GM18511 (cell line): ENCODE measurements at regions not wholly inside any gene's neighbourhood (a gene's known extent, or its start where the extent isn't known, plus 50 kb on each side); places are given as distances from the start of the nearest gene placed in this dataset.
"Not testable (repeated sequence)": the region's sequence is repeated elsewhere in the genome, so short reads cannot be mapped to it uniquely, and the experiment has no call there.

ENCODE experiments used
- ATAC-seq: cut with Tn5 transposase; IDR thresholded peaks from one replicate; pipeline ENCODE4 v1.9.1; 2021; ENCODE audit warnings: mild to moderate bottlenecking, moderate library complexity; ENCODE audit not compliant: unreplicated experiment

DNA sequence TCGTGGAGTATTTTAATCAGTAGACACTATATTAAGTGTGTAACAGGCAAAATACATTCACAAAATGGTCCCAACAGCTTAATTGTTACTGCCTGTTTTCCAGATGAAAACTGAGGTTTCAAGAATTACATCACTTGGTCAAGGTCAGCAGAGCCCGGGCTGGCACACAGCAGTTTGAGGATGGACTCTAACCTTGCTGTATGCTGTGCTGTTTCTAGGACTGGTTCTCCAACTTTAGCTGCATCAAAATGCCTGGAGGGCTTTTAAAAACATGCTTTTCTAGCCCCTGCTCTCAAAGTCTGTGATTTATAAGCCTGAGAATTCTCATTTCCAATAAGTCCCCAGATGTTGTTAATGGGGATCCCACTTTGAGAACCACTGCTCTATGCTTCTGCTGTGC is 247.1 kb upstream of the FZD8 start:
- ATAC-seq: no peak

DNA sequence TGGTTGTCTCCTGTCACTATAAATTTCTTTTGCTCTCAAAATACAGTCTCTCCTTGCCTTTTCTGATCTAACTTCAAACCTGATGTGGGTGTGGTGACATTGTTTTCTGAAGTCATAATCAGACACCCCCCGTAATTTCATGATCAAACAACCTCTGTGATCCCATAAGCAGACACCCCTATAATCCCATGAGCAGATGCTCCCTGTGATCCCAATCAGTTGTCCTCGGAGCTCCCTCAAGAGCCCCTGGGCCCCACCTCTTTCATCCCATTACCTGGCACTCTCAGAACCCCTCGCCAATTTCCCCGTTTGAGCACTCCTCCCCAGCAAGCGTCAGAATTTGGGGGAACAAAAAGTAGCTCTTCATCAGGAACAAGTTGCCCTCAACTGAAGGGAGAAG is 246.3 kb upstream of the FZD8 start:
- no peak for ATAC-seq

GRCh38 chr10:35887685-35888084 is 245.6 kb upstream of the FZD8 start:
- ATAC-seq: no peak

GRCh38 chr10:35885076-35885475 is 243.0 kb upstream of the FZD8 start:
- no peak for ATAC-seq

DNA sequence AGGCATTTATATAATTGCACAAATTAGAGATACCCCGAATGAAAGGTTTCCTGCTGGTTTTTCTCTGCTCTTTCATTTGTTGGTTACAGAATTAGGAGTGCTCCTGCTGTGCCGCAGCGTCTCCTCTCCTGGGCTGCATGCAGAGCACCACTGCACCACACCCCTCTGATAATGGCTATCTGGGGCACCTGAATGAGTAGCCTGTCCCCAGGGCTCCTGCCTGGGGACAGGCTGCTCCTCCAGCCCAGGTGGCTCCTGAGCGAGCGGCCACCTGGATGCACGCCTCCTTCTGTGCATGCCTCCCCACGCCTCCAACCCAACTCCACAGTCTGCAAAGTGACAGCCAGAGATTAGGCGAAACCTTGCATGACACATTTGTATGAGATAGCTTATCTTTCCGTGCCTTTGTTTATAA is 242.6 kb upstream of the FZD8 start:
- no peak for ATAC-seq

- no peak for ATAC-seq
These were observed 240.5 kb upstream of the FZD8 start for GRCh38 chr10:35882422-35883150.

DNA sequence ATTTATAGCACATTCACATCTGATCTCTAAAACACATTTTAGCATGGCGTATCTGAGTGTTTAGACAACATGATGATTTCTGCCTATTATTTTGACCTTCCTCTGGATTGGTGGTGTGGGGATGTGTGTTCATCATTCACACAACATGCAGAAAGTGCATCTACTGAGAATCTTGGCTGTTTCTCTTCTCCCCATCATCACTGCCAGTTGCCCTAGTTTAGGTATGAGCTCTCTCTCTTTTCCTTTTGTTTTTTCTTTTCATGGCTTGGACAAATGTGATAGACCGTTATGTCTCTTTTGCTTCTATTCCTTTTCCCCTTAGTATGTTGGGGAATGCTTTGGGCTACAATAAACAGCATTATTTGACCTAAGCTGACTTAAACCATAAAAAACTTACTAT is 239.2 kb upstream of the FZD8 start:
- ATAC-seq: no peak

GRCh38 chr10:35876248-35876647 is 234.2 kb upstream of the FZD8 start:
- no peak for ATAC-seq

DNA sequence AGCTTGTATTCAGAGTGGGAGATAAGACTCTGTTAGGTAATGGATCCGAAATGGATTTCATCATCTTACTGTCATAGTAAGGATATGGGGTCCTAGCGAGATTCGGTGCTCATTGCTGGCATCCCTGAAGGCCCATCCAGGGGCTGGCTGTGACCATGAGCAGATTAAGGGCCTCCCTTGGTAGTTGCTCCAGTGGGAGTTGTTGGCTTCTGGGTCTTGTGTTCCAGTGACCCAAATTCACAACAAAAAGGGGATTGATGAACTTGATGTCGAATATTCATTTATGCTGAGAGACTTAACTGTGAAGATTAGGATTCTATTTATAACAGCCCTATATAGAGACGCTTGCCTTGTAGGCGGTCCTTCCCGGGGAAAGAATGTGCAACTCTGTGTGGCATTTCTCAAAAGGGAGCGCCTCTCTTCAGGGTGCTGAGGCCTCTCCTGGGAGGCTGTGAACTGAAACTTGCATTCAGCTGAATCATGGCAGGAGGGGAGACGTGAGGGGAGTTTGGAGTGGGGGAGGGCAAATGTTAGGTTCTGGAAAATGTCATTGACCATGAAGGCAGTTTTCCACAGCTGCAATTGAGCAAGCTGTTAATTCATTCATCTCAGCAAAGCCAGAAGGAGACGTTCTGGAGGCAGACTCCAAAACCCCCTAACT is 233.1 kb upstream of the FZD8 start:
- ATAC-seq: no peak

- ATAC-seq: no peak
These were observed 232.4 kb upstream of the FZD8 start for GRCh38 chr10:35874311-35875015.

DNA sequence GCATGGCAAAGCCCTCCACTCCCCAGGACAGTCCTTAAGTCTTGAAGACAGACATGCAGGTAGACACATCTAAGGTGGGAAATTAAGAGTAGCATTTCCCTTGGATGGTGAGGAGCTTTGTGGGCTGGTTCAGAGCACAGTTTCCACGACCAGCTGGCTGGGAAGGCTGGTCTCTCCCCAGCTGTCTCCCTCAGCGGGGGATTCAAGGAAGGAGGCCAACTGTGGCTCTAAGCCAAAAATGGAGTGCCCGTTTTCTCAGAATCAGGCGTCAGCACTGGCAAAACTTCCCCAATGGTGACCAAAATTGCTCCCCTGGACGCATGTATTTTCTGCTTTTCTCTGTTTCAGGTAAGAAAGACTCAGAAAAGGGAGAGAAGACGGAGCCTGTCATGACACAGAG is 230.6 kb upstream of the FZD8 start:
- no peak for ATAC-seq

DNA sequence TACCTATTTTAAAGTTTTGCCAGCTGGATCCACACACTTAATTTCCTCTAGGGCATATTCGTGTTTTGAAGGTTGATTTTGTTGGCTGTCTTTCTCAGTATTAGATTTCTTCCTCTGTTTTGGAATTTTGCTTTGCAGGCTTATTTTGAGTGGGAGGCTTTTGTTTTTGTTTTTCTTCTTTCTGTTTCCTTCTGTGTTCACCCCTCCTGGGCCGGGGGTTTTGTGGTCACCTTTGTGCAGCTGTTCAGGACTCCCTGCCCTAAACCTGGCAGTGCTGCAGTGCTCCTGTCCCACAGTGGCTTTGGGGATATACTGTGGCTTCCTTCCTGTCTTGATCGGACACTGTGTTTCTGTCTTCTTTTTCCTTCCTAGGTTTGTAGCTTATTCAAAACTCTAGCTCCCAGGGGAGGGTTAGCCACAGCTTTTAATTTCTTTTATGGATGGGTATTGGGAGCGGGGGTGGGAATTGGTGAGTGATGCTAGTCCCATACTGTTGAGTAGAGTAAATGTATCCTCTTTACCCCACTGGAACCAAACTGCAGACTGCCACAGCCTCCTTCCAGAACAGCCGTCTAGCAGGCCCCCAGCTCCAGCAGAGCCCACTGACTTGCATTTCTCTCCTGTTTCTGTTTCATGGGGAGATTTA is 228.7 kb upstream of the FZD8 start:
- ATAC-seq: peak; percentile 71

DNA sequence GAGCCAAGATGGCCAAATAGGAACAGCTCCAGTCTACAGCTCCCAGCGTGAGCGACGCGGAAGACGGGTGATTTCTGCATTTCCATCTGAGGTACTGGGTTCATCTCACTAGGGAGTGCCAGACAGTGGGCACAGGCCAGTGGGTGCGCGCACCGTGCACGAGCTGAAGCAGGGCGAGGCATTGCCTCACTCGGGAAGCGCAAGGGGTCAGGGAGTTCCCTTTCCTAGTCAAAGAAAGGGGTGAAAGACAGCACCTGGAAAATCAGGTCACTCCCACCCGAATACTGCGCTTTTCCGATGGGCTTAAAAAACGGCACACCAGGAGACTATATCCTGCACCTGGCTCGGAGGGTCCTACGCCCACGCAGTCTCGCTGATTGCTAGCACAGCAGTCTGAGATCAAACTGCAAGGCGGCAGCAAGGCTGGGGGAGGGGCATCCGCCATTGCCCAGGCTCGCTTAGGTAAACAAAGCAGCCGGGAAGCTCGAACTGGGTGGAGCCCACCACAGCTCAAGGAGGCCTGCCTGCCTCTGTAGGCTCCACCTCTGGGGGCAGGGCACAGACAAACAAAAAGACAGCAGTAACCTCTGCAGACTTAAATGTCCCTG is 216.7 kb upstream of the FZD8 start:
- not testable (repeated sequence) for ATAC-seq

DNA sequence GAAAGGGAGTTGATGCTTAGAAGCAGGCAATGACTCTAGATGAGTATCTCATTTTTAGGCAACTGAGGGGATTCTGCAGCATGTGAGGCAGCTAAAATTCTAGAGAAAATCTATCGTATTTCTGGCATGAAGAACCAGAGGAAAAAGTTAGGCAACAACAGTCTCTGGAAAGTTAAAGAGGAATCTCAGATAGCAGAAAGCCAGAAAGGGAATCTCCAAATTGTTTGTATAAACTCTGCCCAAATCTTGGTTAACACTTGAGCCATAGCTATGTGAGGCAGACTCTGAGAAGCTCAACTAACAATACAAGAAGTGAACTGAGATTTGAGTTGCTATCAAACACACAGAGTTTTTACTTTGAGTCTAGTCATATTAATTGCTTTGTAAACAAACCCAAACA is 215.8 kb upstream of the FZD8 start:
- ATAC-seq: no peak

DNA sequence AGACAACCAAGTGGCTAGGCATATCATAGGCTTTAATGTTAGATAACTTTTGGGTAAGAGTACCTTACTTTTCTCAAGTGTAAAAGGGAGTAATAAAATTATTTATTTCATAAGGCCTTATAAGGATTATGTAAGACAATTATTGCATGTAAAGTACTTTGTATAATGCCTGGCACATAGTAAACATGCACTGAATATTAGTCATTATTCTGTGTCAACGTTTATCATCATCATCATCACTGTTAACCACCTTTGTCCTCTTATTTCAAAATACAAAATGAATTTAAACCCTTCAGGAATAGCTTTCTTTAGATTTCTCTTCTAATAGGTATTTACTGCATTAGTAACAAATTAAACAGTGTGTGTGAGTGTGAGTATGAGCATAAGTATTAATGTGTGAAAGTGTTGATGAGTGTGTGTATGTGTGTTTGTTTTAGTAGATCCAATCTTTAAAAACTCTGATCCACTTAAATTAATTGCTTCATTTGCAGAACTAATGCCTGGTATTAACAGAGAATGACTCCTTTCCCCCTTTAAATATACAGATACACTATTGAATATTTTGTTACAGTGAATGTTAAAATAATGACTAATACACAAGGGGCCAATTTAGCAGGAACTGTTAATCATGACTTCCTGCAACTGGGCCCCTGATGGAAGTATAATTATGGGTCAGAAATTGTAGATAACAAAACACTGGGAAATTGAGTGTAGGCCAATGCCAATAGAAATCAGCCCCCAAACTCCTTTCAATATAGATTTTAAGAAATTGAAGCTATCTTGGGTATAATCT is 213.3 kb upstream of the FZD8 start:
- ATAC-seq: no peak

GRCh38 chr10:35854661-35855060 is 212.6 kb upstream of the FZD8 start:
- ATAC-seq: no peak

- ATAC-seq: no peak
These were observed 210.6 kb upstream of the FZD8 start for GRCh38 chr10:35852721-35853120.

DNA sequence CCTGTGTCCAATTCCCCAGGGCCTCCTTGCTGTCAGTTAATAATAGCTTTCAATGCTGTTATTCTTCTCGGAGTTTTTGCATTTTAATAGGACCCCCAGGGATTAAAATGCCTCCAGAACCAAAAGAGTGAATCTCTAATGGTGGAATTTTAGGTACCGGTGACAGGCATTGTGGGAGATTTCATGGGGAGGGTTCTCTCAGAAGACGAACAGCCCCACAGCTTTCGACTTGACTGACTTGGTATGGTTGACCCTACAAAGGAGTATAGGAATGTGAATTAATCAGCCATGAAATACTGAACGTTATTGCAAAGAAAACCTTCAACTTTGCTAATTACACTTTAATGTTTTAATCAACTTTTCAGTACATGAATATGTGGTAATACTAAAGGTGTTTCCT is 206.3 kb upstream of the FZD8 start:
- no peak for ATAC-seq

- ATAC-seq: no peak
These were observed 202.6 kb upstream of the FZD8 start for GRCh38 chr10:35844686-35845085.

GRCh38 chr10:35843524-35844181 is 201.6 kb upstream of the FZD8 start:
- no peak for ATAC-seq
